Heart right ventricle (tissue), 16 donors: ENCODE measurements at regions not wholly inside any gene's neighbourhood (a gene's known extent, or its start where the extent isn't known, plus 50 kb on each side); places are given as distances from the start of the nearest gene placed in this dataset.

Experiments used
- ATAC-seq, 8 donors: fragments of 200-7000 bp; cut with Tn5 transposase; one replicate each; pipeline ENCODE4 v1.9.1; 2020; ENCODE audit warnings: mild to moderate bottlenecking in 8 of 8, moderate library complexity in 8 of 8, moderate number of reproducible peaks in 1 of 8
- DNase-seq, 2 donors: peaks; one replicate each; pipeline ENCODE4 v3.0.0-alpha.2; 2020
- H3K27ac ChIP-seq, 10 donors: fragments of 200-600 bp; sonication (generic) in 2 of 10; one replicate each; pipeline versions ENCODE4 v1.5.0 to v1.8.0; 2020 to 2022; ENCODE audit warnings: mild to moderate bottlenecking in 3 of 10
- H3K27me3 ChIP-seq, 7 donors: fragments of 200-600 bp; one replicate each; pipeline ENCODE4 v1.8.0; 2021 to 2022; ENCODE audit warnings: mild to moderate bottlenecking in 2 of 7
- H3K36me3 ChIP-seq, 9 donors: fragments of 200-600 bp; sonication (generic) in 1 of 9; one replicate each; pipeline versions ENCODE4 v1.5.0 to v1.8.0; 2020 to 2022; ENCODE audit warnings: mild to moderate bottlenecking in 2 of 9
- H3K4me1 ChIP-seq, 9 donors: fragments of 200-600 bp; sonication (generic) in 1 of 9; one replicate each; pipeline versions ENCODE4 v1.5.0 to v1.8.0; 2020 to 2022; ENCODE audit warnings: mild to moderate bottlenecking in 4 of 9
- H3K4me3 ChIP-seq, 10 donors: fragments of 200-600 bp; sonication (generic) in 2 of 10; one replicate each; pipeline versions ENCODE4 v1.5.0 to v1.8.0; 2020 to 2022; ENCODE audit warnings: mild to moderate bottlenecking in 7 of 10, moderate library complexity in 2 of 10
- H3K9me3 ChIP-seq, 11 donors: fragments of 200-600 bp in 10 of 11; sonication (generic) in 2 of 11; one replicate each; pipeline versions ENCODE4 v1.5.0 to v1.8.0; 2013 to 2022; ENCODE audit warnings: mild to moderate bottlenecking in 2 of 11, control low read depth in 1 of 11, moderate library complexity in 1 of 11
- CTCF ChIP-seq, 9 donors: fragments of 200-600 bp; sonication (generic) in 2 of 9; IDR thresholded peaks; one replicate each; pipeline versions ENCODE4 v1.5.0 to v1.8.0; 2021 to 2022; ENCODE audit warnings: antibody characterized with exemption in 9 of 9, mild to moderate bottlenecking in 5 of 9, moderate library complexity in 1 of 9
- WGBS, 2 donors: extraction: QIAGEN DNeasy Blood & Tissue Kit; methylation state at CpG; one replicate each; pipeline ENCODE4 v1.1.7; 2013; ENCODE audit warnings: inconsistent platforms in 1 of 2; 5-methylcytosine and 5-hydroxymethylcytosine counted together
- intact Hi-C, 10 donors: fragments of 100-400 bp; cut with DNase I; formaldehyde crosslinking; loops; one replicate each; pipeline versions ENCODE4 v1.11.1 to v1.14.2; 2022
- donor health status: Arrhythmogenic right ventricular cardiomyopathy.
- donor health status: ischemic (EF 13 %, LVEDD 7.1; RV severe dilation, severe dysfunction).
- donor health status: healthy with polysubstance abuse.
- donor health status: DM: no; HTN: yes; CAD: no.
- donor health status: DM: no; HTN: no; CAD: no.
- donor health status: ischemic (EF 25% LVEDD 6.9; RV normal size, moderate dysfunction).
- donor health status: ischemic (EF 25% LVEDD 5.7; RV mildly dilated, moderate dysfunction).
- donor health status: healthy.
- donor health status: DM: yes; HTN: yes; CAD: no.
- donor health status: Ischemic cardiomyopathy.
- donor health status: ischemic (EF 35%, LVEDD 5.7; RV mildly dilated, moderate dysfunction).
- donor health status: nonischemic (EF 11% LVEDD 7.7; RV severe dilation, severe dysfunction).
- donor health status: DM: yes; HTN: yes; CAD: no.
- donor health status: PGD.
- donor health status: ischemic (EF 29% LVEDD 5.4; RV normal size, mild dysfunction).
- donor health status: nonischemic (EF 23%, LVEDD 6.1; RV moderate dilation, normal function).

- ATAC-seq (peak in 1 of 8 donors; percentile 24), DNase-seq (no peak)
- no peaks in the 10 kb centered on the region for H3K9me3 ChIP-seq
- no peaks in the 10 kb centered on the region for H3K36me3 ChIP-seq
- H3K27ac ChIP-seq = no peak overlapping the region
- no peak for TF ChIP-seq CTCF (IDR thresholded peaks at IDR 0.05)
- H3K27me3 ChIP-seq = peaks cover 4 to 71% (median 55%) of the 10 kb centered on the region in 7 donors
- intact Hi-C loops = loop anchor here in 1 of 10 donors (1.0 kb wide), 1 partner anchor 21 kb away; no protein-coding TSS in a partner anchor
- peaks cover 0 to 19% (median 0%) of the 10 kb centered on the region in 9 donors for H3K4me1 ChIP-seq
- WGBS, 2 donors = 43 to 51% methylated on average over 15 of the region's 15 CpGs
- no peak overlapping the region for H3K4me3 ChIP-seq
Measured at GRCh38 chr2:239661334-239662312, 260.8 kb upstream of the HDAC4 start.

- ATAC-seq = peak in 2 of 8 donors; percentile 27 to 33
- Histone ChIP-seq H3K4me3 (no peak overlapping the region), H3K36me3 (no peaks in the 10 kb centered on the region), H3K27ac (no peak overlapping the region), H3K4me1 (peaks cover 0 to 19% (median 0%) of the 10 kb centered on the region in 9 donors), H3K27me3 (peaks cover 4 to 78% (median 49%) of the 10 kb centered on the region in 7 donors), H3K9me3 (no peaks in the 10 kb centered on the region)
- intact Hi-C loops = loop anchor here in 1 of 10 donors (1.0 kb wide), 1 partner anchor 22 kb away; no protein-coding TSS in a partner anchor
- 85 to 87% methylated on average over 24 of the region's 24 CpGs for WGBS, 2 donors
- DNase-seq = no peak
- no peak for TF ChIP-seq CTCF (IDR thresholded peaks at IDR 0.05)
Measured at GRCh38 chr2:239660390-239661230, 259.8 kb upstream of the HDAC4 start.

GRCh38 chr2:239657992-239658391 is 257.2 kb upstream of the HDAC4 start:
- Histone ChIP-seq H3K27me3 (peaks cover 4 to 64% (median 32%) of the 10 kb centered on the region in 7 donors), H3K9me3 (no peaks in the 10 kb centered on the region), H3K4me3 (no peak overlapping the region), H3K4me1 (peaks cover 0 to 19% (median 0%) of the 10 kb centered on the region in 9 donors), H3K27ac (no peak overlapping the region), H3K36me3 (no peaks in the 10 kb centered on the region)
- DNase-seq (no peak), ATAC-seq (no peak)
- 79 to 81% methylated on average over 6 of the region's 6 CpGs for WGBS, 2 donors
- no peak for TF ChIP-seq CTCF (IDR thresholded peaks at IDR 0.05)
- intact Hi-C loops = no loop called here

- Histone ChIP-seq H3K4me1 (peaks cover 0 to 19% (median 0%) of the 10 kb centered on the region in 9 donors), H3K36me3 (no peaks in the 10 kb centered on the region), H3K27ac (no peak overlapping the region), H3K27me3 (peaks cover 4 to 56% (median 25%) of the 10 kb centered on the region in 7 donors), H3K4me3 (no peak overlapping the region), H3K9me3 (no peaks in the 10 kb centered on the region)
- ATAC-seq (no peak), DNase-seq (no peak)
- WGBS, 2 donors = 90 to 93% methylated on average over 2 of the region's 2 CpGs
- intact Hi-C loops = no loop called here
- TF ChIP-seq CTCF (IDR thresholded peaks at IDR 0.05) = no peak
Measured at GRCh38 chr2:239657236-239657635, 256.4 kb upstream of the HDAC4 start.
